ENCODE measurements at regions not wholly inside any gene's neighbourhood (a gene's known extent, or its start where the extent isn't known, plus 50 kb on each side); places are given as distances from the start of the nearest gene placed in this dataset.

GRCh38 chr2:41932241-41933045 lies 115.4 kb upstream of the PKDCC start:
- TF ChIP-seq POLR2AphosphoS5 (IDR thresholded peaks at IDR 0.05; ENCODE audit: low read depth) (no peak), GABPA (IDR thresholded peaks at IDR 0.05; ENCODE audit: low read depth) (no peak), CTCF (IDR thresholded peaks at IDR 0.05; ENCODE audit: insufficient read depth, low read length) (no peak), SPI1 (IDR thresholded peaks at IDR 0.05; ENCODE audit: borderline replicate concordance, low read depth) (no peak), REST (IDR thresholded peaks at IDR 0.05; ENCODE audit: insufficient replicate concordance, low read depth) (no peak)

Data from HL-60 (cell line).